OCI-M2 (cell line): ENCODE measurements at regions not wholly inside any gene's neighbourhood (a gene's known extent, or its start where the extent isn't known, plus 50 kb on each side); places are given as distances from the start of the nearest gene placed in this dataset.

Experiments used
- DNase-seq: peaks from one replicate; lab custom pipeline; 2025; ENCODE audit not compliant: unreplicated experiment; lab: John Stamatoyannopoulos, UW

DNA sequence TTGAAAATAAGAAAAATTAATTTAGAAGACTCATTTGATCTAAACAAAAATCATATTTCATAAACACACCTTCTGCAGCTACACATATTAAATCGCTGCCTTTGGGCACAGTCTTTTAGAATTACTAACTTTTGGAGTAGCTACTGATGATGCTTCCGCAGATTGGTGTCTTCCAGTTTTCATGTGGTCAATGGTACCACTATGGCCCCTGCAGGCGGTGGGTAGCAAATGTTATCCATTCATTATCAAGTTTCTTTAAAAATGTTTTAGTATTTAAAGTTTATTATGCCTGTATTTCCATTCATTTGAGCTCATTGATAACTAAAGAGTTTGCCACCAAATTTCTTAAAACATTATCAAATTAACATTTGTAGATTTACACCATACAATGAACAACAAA lies 122.9 kb upstream of the GRAMD2B start:
- DNase-seq: no peak

DNA sequence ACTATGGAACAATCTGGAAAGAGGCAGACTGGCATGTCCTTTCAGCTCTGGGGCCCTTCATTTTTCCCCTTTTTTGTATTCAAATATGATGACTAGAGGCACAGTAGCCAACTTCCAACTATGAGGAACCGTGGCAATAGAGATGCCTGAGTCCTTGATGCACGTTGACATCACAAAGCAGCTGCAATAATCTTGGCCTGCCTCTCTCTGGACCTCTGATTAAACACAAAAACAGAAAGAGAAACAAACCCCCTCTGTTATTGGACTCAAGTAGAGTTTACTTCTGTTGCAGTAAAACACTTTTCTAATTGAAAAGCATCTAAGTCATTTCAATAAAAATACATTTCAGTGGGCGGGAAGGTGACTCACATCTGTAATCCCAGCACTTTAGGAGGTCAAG lies 122.2 kb upstream of the GRAMD2B start:
- DNase-seq: no peak

DNA sequence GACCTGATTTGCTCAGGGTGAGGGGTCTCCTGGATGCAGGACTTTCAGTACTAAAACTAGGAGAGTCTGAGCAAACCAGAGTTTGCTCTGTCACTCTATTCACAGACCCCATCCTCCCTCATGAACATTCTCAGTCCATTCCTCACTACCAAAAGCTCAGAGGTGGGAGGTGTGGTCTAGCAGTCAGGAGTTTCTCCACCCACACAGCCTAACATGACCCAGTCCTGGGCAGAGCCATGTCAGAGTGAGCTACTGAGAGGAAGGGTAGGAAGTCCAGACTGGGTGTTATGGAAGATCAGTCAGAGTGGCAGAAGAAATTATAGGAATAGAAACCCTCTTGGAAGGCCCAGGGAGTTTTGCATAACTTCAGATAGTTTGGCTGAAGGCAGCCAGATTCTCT lies 113.3 kb upstream of the GRAMD2B start:
- DNase-seq: no peak

DNA sequence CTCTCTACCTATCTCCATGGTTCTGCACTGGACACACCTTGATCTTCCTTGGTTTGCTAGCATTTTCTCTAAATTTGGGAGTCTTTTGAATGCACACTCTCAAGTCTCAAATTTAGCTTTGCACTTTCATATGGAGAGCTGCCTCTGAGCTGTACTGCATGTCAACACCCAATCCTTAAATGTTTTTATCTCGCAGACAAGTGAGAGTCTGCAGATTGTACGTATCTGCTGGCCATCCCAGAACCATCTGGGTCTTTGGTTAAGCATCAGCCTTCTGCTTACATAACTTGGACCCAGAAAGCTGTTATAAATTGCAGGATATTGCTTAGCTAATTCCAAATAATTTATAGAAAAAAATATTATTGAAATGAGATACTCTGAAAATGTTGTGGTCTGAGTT lies 111.4 kb upstream of the GRAMD2B start:
- DNase-seq: no peak

DNA sequence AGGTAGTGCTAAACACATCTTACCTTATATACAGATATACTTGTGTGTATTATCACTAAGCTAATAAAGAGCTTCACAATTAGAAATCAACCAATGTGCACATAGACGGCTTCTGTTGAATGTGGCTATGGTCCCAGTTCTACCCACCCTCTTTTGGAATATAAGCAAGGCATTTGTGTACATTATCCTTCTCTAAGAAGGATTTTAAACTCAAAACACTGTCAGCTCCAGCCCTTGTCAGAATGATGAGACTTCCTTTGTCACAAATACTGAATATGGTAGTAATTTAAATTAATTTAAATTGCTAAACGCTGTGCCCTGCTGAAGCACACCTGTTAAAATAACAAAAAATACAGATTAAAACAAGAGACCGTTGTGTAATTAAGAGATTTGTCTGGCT lies 107.9 kb upstream of the GRAMD2B start:
- DNase-seq: no peak

DNA sequence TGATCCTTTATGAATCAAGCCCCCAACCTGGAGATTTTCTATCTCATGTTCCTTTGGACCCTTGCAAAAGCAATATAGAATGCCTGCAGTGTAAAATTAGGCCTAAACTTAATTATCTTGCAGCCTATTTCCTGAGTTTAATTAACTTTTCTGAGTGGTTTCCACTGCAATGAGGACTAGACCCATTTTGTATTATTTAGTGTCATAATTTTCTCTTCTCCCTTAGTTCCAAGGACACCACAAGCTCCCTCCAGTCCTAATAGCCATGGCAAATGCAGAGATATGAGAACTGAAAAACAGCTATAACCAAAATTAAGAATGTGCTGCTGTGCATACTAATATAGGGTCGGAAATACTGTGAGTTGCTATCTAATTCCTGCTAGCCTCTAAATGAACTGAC lies 90.9 kb upstream of the GRAMD2B start:
- no peak for DNase-seq

DNA sequence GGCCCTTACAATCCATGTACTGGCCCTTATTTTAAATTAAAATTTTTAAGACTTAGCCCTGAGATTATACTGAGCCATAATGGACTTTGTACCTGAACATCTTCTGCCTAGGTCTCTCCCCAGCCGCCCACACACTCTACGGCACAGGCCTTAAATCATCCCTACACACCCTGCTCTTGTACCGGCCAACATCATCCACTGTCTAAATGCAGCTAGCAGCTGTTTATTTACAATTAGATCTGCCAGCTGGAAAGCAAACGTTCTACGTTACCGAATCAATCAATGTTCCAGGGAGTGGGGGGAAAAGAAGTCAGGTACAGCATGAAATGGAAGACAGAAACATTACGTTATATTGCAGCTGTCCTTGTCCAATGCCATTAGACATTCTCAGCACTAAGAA lies 88.4 kb upstream of the GRAMD2B start:
- no peak for DNase-seq

DNA sequence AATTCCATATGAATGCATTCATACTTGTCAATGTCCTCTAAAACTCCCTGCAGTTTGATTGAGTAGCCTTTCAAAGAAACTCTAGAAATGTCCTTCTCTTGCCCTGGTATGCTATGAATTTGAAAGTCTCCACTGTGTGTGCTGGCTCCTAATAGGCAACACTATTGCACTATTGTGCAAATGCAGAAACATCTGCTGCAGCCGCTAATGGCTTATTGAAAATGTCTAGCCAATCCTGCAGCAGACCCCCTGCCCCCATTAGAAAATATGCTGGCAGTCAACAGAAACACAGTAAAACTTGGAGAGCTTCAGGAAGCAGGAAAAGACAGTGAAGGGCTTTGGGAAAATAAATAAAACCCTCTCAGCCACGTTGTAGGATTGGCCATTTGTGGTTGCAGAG lies 87.3 kb upstream of the GRAMD2B start:
- DNase-seq: no peak

DNA sequence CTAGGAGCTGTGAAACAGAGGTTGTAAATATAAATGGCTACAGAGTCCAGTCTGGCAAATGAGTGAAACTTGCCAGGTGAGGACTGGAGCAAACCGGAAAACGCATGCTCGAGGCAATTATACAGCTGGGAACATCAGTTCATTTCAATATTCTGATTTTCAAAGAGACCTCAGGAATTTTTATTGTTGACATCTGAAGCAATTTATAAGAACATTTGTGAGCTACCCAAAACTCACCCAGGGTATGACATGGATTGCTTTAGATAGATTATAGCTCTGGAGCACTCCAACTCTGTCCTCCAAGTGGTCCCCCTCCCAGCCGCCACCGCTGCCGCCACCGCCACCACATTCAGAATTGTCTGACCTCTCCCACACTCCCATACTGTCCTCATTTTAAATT lies 84.6 kb upstream of the GRAMD2B start:
- no peak for DNase-seq

DNA sequence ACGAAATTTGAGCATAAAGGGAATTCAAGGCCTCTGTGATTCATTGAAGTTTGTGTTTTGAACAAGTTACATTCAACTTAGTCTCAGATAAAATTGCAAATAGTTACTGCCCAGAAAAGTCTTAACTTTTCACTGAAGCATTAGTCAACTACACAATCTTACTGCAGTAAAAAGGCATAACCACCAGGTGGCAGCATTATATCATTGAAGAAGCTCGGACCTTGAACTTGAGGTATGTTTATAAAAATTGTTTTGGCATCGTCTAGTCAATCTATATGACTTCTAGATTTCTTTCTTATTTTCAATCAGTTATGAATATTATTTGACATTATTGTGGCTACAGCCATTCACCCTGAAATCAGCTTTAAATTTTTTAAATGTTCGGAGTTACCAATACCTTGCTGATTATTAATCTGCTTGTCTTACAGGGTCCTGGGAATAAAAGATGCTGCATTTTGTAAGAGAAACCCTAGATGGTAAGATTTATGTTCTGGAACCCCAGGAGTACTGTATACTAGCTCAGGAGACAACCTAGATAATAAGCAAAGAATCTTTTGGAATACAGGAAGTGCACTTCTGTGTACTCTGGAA lies 83.9 kb upstream of the GRAMD2B start:
- peak; percentile 0 for DNase-seq

DNA sequence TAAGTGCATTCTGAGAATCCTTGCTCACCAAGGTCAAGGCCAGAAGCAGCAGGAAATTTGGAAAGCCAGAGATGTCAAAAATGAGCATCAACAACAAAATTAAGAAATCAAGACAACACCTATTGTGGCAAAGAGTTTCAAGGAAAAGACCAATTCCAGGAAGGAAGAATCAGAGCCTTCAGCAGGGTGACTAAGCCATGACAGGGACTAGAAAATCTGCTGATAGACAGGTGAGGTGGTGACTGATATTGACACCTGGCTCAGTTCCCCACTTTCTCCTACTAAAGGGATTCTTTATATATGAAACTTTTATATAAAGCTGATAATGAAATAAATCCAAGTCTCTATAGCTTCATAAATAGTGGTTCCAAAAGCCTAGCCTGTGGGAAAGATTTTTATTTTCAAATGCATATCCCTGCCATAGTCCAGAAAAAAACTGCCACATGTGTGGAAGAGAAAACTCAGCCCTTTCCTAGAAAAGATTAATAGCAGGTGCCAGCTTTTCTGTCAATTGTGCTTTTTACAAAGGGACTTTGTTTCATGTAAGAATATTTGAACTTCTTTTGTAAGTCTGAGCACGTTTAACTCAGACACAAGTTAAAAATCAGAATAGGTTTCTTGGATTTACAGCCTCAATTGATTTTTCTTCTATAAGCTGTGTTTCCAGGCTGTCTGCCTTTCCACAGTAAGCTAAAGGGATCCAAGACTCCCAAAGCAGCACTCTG lies 81.1 kb upstream of the GRAMD2B start:
- no peak for DNase-seq

DNA sequence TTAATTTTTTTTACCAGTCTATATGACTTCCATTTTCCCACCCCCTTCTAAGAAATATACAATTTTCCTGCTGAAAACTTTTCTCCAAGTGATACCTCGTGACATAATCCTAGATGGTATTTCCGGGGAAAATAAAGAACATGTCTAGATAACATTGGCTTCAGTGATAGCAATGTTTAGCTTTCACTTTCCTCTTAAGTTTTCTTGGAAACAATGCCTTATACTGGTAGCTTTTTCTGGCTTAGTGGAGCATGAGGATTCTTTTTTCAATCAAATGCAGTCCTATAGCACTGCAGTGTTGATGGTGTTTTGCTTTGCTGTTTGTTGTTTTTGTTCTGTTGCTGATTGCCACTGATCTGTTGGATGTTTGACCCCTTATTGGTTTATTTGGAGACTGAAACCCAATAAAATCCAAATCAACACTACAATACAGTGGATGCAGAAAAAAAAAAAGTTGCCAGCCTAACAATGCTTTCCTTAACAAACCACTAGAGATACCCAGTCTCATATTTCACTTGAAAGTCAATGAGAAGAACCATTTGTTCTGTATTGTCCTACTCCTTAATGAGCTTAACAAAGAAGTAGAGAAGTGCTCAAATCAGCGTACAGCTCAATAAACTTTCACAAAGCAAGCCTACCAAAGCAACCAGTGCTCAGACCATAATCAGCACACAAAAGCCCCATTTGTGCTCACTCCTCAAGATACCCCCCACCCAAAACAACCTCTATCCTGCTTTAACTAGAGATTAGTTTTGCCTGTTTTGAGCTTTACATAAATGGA lies 74.2 kb upstream of the GRAMD2B start:
- DNase-seq: no peak

DNA sequence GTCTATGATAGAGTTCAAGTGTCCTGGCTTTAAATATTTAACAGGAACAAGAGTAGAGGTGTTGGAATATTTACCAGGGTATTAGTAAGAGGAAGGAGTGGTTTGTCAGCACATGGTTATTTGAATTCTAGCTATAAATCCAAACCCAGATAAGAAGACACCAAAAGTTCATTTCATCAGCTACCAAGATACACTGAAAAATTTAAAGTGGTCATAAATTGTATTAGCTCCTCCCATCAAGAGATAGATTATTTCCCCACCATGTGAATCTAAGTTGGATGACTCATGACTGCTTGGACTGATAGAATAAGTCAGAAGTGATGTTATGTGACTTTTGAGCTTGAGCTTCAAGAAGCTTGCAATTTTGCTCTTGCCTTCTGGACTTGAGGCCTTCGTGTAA lies 72.1 kb upstream of the GRAMD2B start:
- DNase-seq: no peak

DNA sequence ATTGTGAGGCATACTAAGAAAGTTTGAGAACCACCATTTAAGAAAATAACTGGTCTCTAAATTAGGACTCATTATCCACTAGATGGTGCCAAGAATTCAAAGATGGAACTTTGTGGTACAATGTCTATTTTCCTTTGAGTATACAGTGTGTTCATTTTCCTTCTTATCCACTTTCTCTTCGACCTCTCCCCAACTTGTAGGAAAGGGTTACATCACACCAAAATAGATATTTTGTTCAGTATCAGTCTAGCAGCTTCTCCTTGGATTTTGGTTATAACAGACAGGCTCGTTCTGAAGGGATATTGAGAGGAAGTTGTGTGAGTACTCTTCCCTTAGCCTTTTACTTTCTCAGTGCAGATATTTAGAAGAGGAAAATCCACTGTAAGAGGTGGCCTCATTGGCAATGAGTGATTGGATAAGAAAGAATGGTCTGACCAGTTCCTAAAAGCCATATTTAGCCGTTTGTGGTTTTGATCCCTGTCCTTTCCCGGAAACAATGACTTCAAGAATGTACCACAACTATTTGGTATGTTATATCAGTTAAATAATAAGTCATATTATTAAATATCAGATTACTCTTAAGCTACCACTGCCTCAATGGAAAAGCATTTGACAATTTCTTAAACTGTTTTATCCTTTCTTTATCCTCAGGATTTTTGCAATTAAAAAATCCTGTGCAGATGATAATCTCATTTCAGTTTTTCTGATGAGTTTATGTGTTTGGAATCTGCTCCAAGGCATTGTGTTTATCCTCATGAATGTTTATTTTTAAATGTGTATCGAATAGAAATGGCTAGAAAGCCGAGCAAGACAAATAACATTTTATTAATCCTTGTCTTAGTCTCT lies 69.0 kb upstream of the GRAMD2B start:
- no peak for DNase-seq

DNA sequence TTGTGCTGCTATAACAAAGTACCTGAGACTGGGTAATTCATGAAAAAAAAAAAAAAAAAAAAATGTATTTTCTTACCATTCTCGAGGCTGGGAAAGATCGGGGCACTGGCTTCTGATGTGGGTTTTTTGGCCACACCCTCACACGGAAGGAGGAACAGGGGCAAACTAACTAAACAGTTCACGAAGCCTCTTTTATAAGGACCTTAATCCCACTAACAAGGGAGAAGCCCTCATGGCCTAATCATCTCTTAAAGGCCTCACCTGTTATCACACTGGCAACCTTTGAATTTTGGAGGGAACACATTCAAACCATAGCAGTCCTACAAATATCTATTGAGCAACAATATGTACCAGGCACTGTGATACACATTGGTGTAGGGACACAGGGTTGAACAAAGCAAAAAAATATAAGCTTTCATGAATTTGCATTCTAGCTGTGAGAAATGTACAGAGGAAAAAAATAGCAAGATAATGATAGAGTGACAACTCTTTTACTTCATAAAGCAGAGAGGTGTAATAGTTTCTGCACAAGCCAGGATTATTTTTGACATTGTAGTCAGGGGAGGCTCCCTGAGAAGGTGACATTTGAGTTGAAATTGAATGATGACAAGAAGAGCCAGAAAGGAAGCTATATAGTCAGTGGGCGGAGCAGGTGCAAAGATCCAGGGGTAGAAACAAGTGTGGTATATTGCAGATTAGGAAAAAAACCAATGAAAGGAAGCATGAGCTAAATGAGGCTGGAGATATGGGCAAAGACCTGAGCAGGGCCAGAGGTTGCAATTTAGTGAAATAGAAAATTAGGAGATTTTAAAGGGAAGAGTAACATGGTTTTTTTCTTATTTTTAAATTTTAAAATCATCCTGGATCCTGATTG lies 68.1 kb upstream of the GRAMD2B start:
- DNase-seq: no peak

DNA sequence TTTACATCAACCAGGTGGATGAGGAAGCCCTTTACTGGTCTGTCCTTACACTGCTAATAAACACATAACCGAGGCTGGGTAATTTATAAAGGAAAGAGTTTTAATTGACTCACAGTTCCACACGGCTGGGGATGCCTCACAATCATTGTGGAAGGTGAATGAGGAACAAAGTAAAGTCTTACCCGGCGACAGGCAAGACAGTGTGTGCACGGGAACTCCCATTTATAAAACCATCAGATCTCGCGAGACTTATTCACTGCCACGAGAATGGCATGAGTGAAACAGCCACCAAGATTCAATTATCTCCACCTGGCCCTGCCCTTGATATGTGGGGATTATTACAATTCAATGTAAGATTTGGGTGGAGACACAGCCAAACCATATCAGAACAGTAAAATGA lies 67.3 kb upstream of the GRAMD2B start:
- DNase-seq: no peak

DNA sequence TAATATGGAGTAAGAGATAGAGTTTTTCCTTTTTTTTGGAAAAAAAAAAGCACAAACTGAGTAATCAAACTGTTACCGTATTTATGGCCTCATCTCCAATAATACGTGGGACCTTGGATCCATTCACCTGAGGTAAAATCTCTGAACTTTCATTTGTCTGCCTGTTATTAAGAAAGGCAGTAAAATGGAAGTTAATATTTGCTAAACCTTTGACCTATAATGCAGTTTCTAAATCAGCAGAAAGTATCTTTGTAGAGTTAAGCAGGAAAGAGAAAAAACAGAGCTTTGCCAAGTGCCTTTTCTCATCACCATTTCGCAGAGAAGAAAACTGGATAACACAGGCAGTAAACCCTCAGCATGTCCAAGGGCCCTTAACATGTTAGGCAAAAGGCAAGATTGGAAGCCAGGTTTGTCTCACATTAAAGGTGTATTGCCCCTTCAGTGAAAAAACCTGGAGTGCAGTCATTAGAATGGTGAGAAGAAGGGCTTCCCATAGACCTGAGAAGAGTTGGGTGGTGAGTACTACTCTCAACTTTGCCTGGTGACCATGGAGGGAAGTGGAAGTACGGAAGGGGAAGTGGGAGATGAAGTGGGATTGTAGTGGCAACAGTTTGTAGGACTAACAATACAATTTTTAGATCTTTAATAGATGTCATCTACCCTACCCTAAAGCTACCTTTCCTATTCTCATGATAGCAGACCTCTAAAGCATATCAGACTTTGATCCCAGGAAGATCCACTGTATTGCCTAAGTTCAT lies 65.4 kb upstream of the GRAMD2B start:
- no peak for DNase-seq

DNA sequence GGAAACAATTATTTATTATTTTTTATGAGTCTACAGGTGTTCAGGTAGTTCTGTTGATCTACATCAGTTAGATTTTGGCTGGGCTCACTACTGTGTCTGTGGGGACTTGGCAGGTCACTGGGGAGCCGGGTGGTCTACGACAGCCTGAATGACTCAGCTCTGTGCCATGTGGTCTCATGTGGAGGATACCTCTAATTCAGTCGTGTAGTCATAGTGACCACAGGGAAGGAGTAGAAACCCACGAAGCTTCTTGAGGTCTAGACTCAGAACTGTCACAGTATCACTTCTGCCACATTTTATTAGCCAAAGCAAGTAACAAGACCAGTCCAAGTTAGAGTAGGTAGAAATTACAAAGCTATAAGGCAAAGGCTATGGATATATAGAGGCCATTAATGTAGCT lies 64.7 kb upstream of the GRAMD2B start:
- DNase-seq: no peak

DNA sequence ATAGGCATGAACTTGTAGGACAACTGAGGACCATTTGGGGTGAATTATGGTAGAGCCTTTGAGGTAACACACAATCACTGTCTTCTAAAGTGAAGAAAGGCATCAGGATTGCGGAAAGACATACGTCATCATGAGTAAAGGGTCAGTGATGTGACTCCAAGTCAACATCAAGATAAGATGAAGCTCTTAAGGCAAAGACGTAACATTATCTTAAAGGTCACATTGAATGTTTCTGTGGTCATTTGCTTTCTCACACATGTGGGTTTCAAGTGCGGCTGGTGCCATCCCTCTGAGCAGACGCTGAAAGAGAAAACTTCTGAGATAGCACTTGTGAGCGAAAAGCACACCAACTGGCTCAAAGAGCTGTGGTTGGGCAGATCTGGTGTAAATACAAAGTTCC lies 63.3 kb upstream of the GRAMD2B start:
- DNase-seq: no peak

DNA sequence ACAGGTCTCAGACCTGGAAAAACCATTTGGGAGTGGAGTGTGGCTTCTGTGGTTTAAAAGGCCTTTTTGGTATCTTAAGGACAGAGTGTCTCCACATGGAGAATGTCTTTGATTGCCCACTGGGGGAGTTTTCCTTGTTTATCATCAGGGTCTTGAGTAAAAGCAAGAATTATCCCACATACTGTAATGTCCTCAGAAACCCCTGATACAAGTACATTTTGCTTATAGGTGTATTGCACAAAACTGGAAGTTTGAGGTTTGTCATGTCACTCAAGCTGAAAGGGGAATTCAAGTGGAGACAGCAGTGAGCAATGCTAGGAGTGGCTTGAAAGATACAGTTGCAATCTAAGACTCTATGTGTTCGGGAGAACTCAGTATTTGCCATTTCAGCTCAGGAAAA lies 62.7 kb upstream of the GRAMD2B start:
- no peak for DNase-seq
